DND-41 (cell line): ENCODE measurements at regions not wholly inside any gene's neighbourhood (a gene's known extent, or its start where the extent isn't known, plus 50 kb on each side); places are given as distances from the start of the nearest gene placed in this dataset.
A peak's percentile ranks its signal among the peaks of the same experiment; 100 is the strongest.

Experiments used
- ATAC-seq: fragments of 200-7000 bp; cut with Tn5 transposase; 3 replicates; pipeline ENCODE4 v1.9.1; 2021; ENCODE audit warnings: low read depth; ENCODE audit not compliant: insufficient read depth
- DNase-seq: peaks from one replicate; pipeline ENCODE4 v3.0.0-alpha.2; 2020
- H2AFZ ChIP-seq: 2 replicates; pipeline ENCODE4 v1.6.0; 2012; ENCODE audit warnings: low read depth, low read length
- H3K27ac ChIP-seq: 2 replicates; pipeline ENCODE4 v1.5.1; 2012; ENCODE audit warnings: low read length, inconsistent platforms
- H3K27me3 ChIP-seq: fragments of 200-600 bp; sonication (generic); 2 replicates; pipeline ENCODE4 v1.6.0; 2012; ENCODE audit warnings: low read length, mild to moderate bottlenecking, inconsistent platforms; ENCODE audit not compliant: insufficient read depth, poor library complexity
- H3K36me3 ChIP-seq: 2 replicates; pipeline ENCODE4 v1.5.1; 2012; ENCODE audit warnings: low read length, inconsistent platforms; ENCODE audit not compliant: insufficient read depth
- H3K4me1 ChIP-seq: 2 replicates; pipeline ENCODE4 v1.5.1; 2012; ENCODE audit warnings: mild to moderate bottlenecking, low read length; ENCODE audit not compliant: insufficient read depth
- H3K4me2 ChIP-seq: 2 replicates; pipeline ENCODE4 v1.6.0; 2012; ENCODE audit warnings: mild to moderate bottlenecking, moderate library complexity, low read length, inconsistent platforms; ENCODE audit not compliant: insufficient read depth
- H3K4me3 ChIP-seq, 2 experiments: fragments of 200-600 bp in 1 of 2; shearing (Covaris generic) in 1 of 2; 2 replicates each; pipeline ENCODE4 v1.5.1; 2012 to 2016; ENCODE audit warnings: inconsistent platforms in 2 of 2, low read length in 2 of 2, mild to moderate bottlenecking in 2 of 2, low read depth in 1 of 2, moderate library complexity in 1 of 2
- H3K79me2 ChIP-seq: 2 replicates; pipeline ENCODE4 v1.6.0; 2012; ENCODE audit warnings: low read length, inconsistent platforms; ENCODE audit not compliant: insufficient read depth
- H3K9ac ChIP-seq: 2 replicates; pipeline ENCODE4 v1.6.0; 2012; ENCODE audit warnings: low read depth, mild to moderate bottlenecking, inconsistent platforms, low read length, moderate library complexity
- H3K9me3 ChIP-seq: 2 replicates; pipeline ENCODE4 v1.5.1; 2012; ENCODE audit warnings: low read length, moderate library complexity, mild to moderate bottlenecking, inconsistent platforms; ENCODE audit not compliant: insufficient read depth, severe bottlenecking
- H4K20me1 ChIP-seq: 2 replicates; pipeline ENCODE4 v1.6.0; 2012; ENCODE audit warnings: low read length; ENCODE audit not compliant: insufficient read depth
- EZH2 ChIP-seq: IDR thresholded peaks from 3 replicates; pipeline ENCODE4 v1.6.1; 2012; ENCODE audit warnings: borderline replicate concordance, low read depth, mild to moderate bottlenecking, moderate library complexity, low read length, inconsistent platforms; ENCODE audit not compliant: severe bottlenecking
- TF ChIP-seq, protein P1 (sequence below): IDR thresholded peaks from 2 replicates; pipeline ENCODE4 v1.5.1; 2012; ENCODE audit warnings: borderline replicate concordance, low read length, moderate library complexity, mild to moderate bottlenecking; ENCODE audit not compliant: poor library complexity, severe bottlenecking; ENCODE audit errors: extremely low read depth

DNA sequence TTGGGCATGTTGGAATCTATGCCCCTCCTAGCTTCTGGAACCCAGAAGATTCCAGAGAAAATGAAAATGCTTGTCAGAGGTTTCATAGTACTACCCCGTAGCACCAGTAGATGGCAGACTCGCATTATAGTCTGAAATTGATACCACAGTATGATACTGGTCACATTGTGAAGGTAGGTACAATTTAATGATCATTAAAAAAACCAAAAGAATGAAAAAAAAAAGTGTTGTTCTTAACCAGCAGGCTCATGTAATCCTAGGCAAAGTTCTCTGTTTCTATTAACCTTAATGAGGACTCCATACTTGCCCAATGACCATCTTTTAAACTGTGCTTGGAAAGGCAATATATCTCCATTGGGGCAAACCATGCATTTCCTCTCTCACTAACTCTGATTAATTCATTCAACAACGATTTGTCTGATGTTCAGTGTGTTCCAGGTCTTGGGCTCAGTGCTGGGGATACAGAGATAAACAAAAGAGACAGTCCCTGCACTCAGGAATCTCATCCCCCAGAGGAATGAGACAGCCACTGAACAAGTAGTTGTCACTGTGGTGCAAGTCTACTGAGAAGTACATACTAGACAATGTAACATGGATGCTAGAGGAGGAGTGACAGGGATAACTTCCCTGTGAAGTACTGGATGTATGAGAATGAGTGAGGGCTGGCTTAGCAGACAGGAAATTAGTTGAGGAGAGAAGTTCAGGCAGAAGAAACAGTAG, 223.5 kb upstream of the PHYHIPL start:
- DNase-seq (peak; percentile 30), ATAC-seq (peak; percentile 56; the same call in 1 of the 3 replicates)
- Histone ChIP-seq H3K4me1 (no peaks in the 10 kb centered on the region), H3K4me2 (no peak overlapping the region), H3K79me2 (no peaks in the 10 kb centered on the region), H3K9me3 (no peaks in the 10 kb centered on the region), H4K20me1 (no peaks in the 10 kb centered on the region), H3K9ac (no peak overlapping the region), H3K27me3 (no peaks in the 10 kb centered on the region), H3K36me3 (no peaks in the 10 kb centered on the region), H3K27ac (no peak overlapping the region), H2AFZ (no peak overlapping the region), H3K4me3 (no peak overlapping the region)
- TF ChIP-seq, protein P1, sequence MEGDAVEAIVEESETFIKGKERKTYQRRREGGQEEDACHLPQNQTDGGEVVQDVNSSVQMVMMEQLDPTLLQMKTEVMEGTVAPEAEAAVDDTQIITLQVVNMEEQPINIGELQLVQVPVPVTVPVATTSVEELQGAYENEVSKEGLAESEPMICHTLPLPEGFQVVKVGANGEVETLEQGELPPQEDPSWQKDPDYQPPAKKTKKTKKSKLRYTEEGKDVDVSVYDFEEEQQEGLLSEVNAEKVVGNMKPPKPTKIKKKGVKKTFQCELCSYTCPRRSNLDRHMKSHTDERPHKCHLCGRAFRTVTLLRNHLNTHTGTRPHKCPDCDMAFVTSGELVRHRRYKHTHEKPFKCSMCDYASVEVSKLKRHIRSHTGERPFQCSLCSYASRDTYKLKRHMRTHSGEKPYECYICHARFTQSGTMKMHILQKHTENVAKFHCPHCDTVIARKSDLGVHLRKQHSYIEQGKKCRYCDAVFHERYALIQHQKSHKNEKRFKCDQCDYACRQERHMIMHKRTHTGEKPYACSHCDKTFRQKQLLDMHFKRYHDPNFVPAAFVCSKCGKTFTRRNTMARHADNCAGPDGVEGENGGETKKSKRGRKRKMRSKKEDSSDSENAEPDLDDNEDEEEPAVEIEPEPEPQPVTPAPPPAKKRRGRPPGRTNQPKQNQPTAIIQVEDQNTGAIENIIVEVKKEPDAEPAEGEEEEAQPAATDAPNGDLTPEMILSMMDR, result peak; percentile 76
- no peak for TF ChIP-seq EZH2

DNA sequence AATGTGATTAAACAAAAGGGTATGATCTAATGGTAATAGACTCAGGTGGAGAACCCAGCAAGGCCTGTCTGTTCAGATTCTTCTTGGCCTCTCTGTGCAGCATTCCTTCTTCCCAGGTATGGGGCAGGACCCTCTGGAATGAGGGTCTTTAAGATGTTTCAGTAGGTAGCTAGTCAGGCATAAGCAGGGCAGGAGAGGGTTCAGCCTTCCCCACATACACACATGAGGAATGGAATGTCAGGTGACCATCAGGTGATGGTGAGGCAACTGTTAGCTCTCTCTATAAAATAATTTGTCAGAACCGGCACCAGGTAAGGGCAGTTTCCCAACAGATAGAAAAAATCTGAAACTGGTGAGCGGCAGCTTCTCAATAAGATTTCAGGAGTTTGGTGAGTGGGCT, 222.3 kb upstream of the PHYHIPL start:
- Histone ChIP-seq H3K4me3 (no peak overlapping the region), H4K20me1 (no peaks in the 10 kb centered on the region), H2AFZ (no peak overlapping the region), H3K36me3 (no peaks in the 10 kb centered on the region), H3K79me2 (no peaks in the 10 kb centered on the region), H3K4me2 (no peak overlapping the region), H3K27me3 (no peaks in the 10 kb centered on the region), H3K27ac (no peak overlapping the region), H3K9ac (no peak overlapping the region), H3K4me1 (no peaks in the 10 kb centered on the region), H3K9me3 (no peaks in the 10 kb centered on the region)
- no peak for ATAC-seq
- no peak for DNase-seq
- TF ChIP-seq, protein P1, result no peak
- no peak for TF ChIP-seq EZH2

DNA sequence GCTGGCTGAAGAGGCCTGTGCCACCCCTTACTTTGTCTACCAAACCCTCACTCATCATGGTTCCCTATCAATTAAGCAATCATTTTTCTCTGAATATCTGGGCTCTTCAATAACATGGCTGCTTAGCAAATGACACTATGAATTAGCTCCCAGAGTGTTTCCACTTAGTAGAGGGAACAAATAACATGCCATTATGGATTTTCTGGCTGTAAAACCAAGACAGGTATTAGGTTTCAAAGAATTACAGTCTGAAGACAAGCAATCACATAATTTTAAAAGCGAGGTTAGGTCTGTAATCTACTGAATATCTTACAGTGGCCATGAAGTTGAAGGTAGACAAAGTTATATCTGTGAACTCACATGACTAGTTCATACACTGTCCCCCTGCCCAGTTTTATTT, 220.8 kb upstream of the PHYHIPL start:
- Histone ChIP-seq H3K4me3 (no peak overlapping the region), H3K4me2 (no peak overlapping the region), H3K27ac (no peak overlapping the region), H2AFZ (no peak overlapping the region), H3K36me3 (no peaks in the 10 kb centered on the region), H3K4me1 (no peaks in the 10 kb centered on the region), H3K79me2 (no peaks in the 10 kb centered on the region), H3K9ac (no peak overlapping the region), H3K27me3 (no peaks in the 10 kb centered on the region), H3K9me3 (no peaks in the 10 kb centered on the region), H4K20me1 (no peaks in the 10 kb centered on the region)
- no peak for TF ChIP-seq EZH2
- TF ChIP-seq, protein P1, result no peak
- no peak for ATAC-seq
- no peak for DNase-seq
